Natural killer cell (primary cell): ENCODE measurements at regions not wholly inside any gene's neighbourhood (a gene's known extent, or its start where the extent isn't known, plus 50 kb on each side); places are given as distances from the start of the nearest gene placed in this dataset.

Experiments
- ATAC-seq, 3 donors: fragments of 150-1000 bp in 2 of 3; fragments of 200-7000 bp in 1 of 3; cut with Tn5 transposase; 1 replicate in 1 of 3; 2 replicates in 2 of 3; pipeline ENCODE4 v1.10.0; 2021; ENCODE audit warnings: mild to moderate bottlenecking in 2 of 3, moderate library complexity in 2 of 3
- DNase-seq, 2 donors: peaks; one replicate each; pipeline versions ENCODE4 v3.0.0 to v3.0.0-alpha.2; 2013 to 2021; ENCODE audit warnings: mixed read lengths in 1 of 2
- H3K27ac ChIP-seq: one replicate; pipeline ENCODE4 v1.5.1; 2013; ENCODE audit warnings: mild to moderate bottlenecking, low read length
- H3K27me3 ChIP-seq: one replicate; pipeline ENCODE4 v1.6.1; 2013; ENCODE audit warnings: low read length; ENCODE audit not compliant: control insufficient read depth, insufficient read depth
- H3K36me3 ChIP-seq: one replicate; pipeline ENCODE4 v1.6.1; 2013; ENCODE audit warnings: low read length; ENCODE audit not compliant: control insufficient read depth, insufficient read depth
- H3K4me1 ChIP-seq: one replicate; pipeline ENCODE4 v1.6.1; 2013; ENCODE audit warnings: low read length; ENCODE audit not compliant: control insufficient read depth, insufficient read depth
- H3K4me3 ChIP-seq: one replicate; pipeline ENCODE4 v1.5.1; 2013; ENCODE audit warnings: low read length
- H3K9me3 ChIP-seq: one replicate; pipeline ENCODE4 v1.6.1; 2013; ENCODE audit warnings: low read length; ENCODE audit not compliant: control insufficient read depth, insufficient read depth
- H3K27ac Mint-ChIP-seq, 2 donors: one replicate each; pipeline ENCODE4 v1.8.0; 2022; ENCODE audit warnings: mild to moderate bottlenecking in 2 of 2, mixed read lengths in 2 of 2, moderate library complexity in 1 of 2
- H3K27me3 Mint-ChIP-seq, 2 donors: one replicate each; pipeline ENCODE4 v1.8.0; 2022; ENCODE audit warnings: low read depth in 2 of 2, mixed read lengths in 2 of 2
- H3K36me3 Mint-ChIP-seq: one replicate; pipeline ENCODE4 v1.8.0; 2022; ENCODE audit warnings: mixed read lengths
- H3K4me1 Mint-ChIP-seq, 2 donors: one replicate each; pipeline ENCODE4 v1.8.0; 2022; ENCODE audit warnings: mixed read lengths in 2 of 2
- H3K4me3 Mint-ChIP-seq: one replicate; pipeline ENCODE4 v1.8.0; 2022; ENCODE audit warnings: mild to moderate bottlenecking, moderate library complexity, mixed read lengths
- H3K9me3 Mint-ChIP-seq, 2 donors: one replicate each; pipeline ENCODE4 v1.8.0; 2022; ENCODE audit warnings: mixed read lengths in 2 of 2
- CTCF ChIP-seq: fragments of 200-600 bp; IDR thresholded peaks from one replicate; pipeline ENCODE4 v1.8.0; 2022; ENCODE audit warnings: antibody characterized with exemption
- WGBS: methylation state at CpG from one replicate; pipeline ENCODE4 v1.1.7; 2013; ENCODE audit warnings: missing lambda C conversion rate; ENCODE audit not compliant: insufficient coverage; 5-methylcytosine and 5-hydroxymethylcytosine counted together
- intact Hi-C: fragments of 100-400 bp; cut with micrococcal nuclease; formaldehyde crosslinking; loops from one replicate; pipeline ENCODE4 v1.14.2; 2022

GRCh38 chr22:34070051-34070450 lies 149.8 kb upstream of the LARGE1 start:
- Histone ChIP-seq H3K9me3 (no peaks in the 10 kb centered on the region), H3K36me3 (no peaks in the 10 kb centered on the region), H3K4me3 (no peak overlapping the region), H3K27me3 (no peaks in the 10 kb centered on the region), H3K4me1 (no peaks in the 10 kb centered on the region), H3K27ac (no peak overlapping the region)
- Mint-ChIP-seq H3K9me3 (peaks cover 4 to 7% of the 10 kb centered on the region in 2 donors), H3K27ac (no peak overlapping the region), H3K4me3 (no peak overlapping the region), H3K4me1 (no peaks in the 10 kb centered on the region), H3K27me3 (no peaks in the 10 kb centered on the region), H3K36me3 (no peaks in the 10 kb centered on the region)
- TF ChIP-seq CTCF, result no peak
- intact Hi-C loops, result no loop called here
- WGBS, result 89% methylated on average over 5 of the region's 5 CpGs
- DNase-seq (no peak), ATAC-seq (no peak)

- H3K4me3 ChIP-seq, result no peak overlapping the region
- Mint-ChIP-seq H3K27me3 (no peaks in the 10 kb centered on the region), H3K4me1 (no peaks in the 10 kb centered on the region), H3K4me3 (no peak overlapping the region), H3K36me3 (no peaks in the 10 kb centered on the region), H3K9me3 (peaks cover 4 to 7% of the 10 kb centered on the region in 2 donors), H3K27ac (no peak overlapping the region)
- no peaks in the 10 kb centered on the region for H3K4me1 ChIP-seq
- no peak overlapping the region for H3K27ac ChIP-seq
- no peaks in the 10 kb centered on the region for H3K27me3 ChIP-seq
- DNase-seq, result no peak
- WGBS, result 63% methylated on average over 3 of the region's 3 CpGs
- no peak for TF ChIP-seq CTCF
- intact Hi-C loops, result no loop called here
- no peaks in the 10 kb centered on the region for H3K9me3 ChIP-seq
- no peak for ATAC-seq
- no peaks in the 10 kb centered on the region for H3K36me3 ChIP-seq
Measured at GRCh38 chr22:34070531-34070930, 150.3 kb upstream of the LARGE1 start.

- TF ChIP-seq CTCF, result no peak
- Histone ChIP-seq H3K27me3 (no peaks in the 10 kb centered on the region), H3K4me1 (no peaks in the 10 kb centered on the region), H3K36me3 (no peaks in the 10 kb centered on the region), H3K9me3 (no peaks in the 10 kb centered on the region), H3K27ac (no peak overlapping the region), H3K4me3 (no peak overlapping the region)
- no peaks in the 10 kb centered on the region for H3K4me1 Mint-ChIP-seq
- H3K9me3 Mint-ChIP-seq, result peaks cover 4 to 7% of the 10 kb centered on the region in 2 donors
- WGBS, result 65% methylated on average over 3 of the region's 4 CpGs
- no peak overlapping the region for H3K4me3 Mint-ChIP-seq
- no peak overlapping the region for H3K27ac Mint-ChIP-seq
- intact Hi-C loops, result no loop called here
- no peak for ATAC-seq
- H3K36me3 Mint-ChIP-seq, result no peaks in the 10 kb centered on the region
- no peaks in the 10 kb centered on the region for H3K27me3 Mint-ChIP-seq
- DNase-seq, result no peak
Measured at GRCh38 chr22:34072585-34072984, 152.3 kb upstream of the LARGE1 start.

- Mint-ChIP-seq H3K27ac (no peak overlapping the region), H3K36me3 (no peaks in the 10 kb centered on the region), H3K4me3 (no peak overlapping the region), H3K27me3 (no peaks in the 10 kb centered on the region), H3K9me3 (peaks cover 3 to 5% of the 10 kb centered on the region in 2 donors), H3K4me1 (no peaks in the 10 kb centered on the region)
- Histone ChIP-seq H3K4me3 (no peak overlapping the region), H3K4me1 (no peaks in the 10 kb centered on the region), H3K27me3 (no peaks in the 10 kb centered on the region), H3K27ac (no peak overlapping the region), H3K9me3 (no peaks in the 10 kb centered on the region), H3K36me3 (no peaks in the 10 kb centered on the region)
- no peak for TF ChIP-seq CTCF
- intact Hi-C loops, result no loop called here
- ATAC-seq, result no peak
- no peak for DNase-seq
- 87% methylated on average over 2 of the region's 2 CpGs for WGBS
Measured at GRCh38 chr22:34080433-34080832, 160.2 kb upstream of the LARGE1 start.
